ENCODE measurements at regions not wholly inside any gene's neighbourhood (a gene's known extent, or its start where the extent isn't known, plus 50 kb on each side); places are given as distances from the start of the nearest gene placed in this dataset.

- TF ChIP-seq YY1 (IDR thresholded peaks at IDR 0.05; ENCODE audit: insufficient read depth, insufficient read length) (no peak), SUZ12 (IDR thresholded peaks at IDR 0.05; ENCODE audit: extremely low read depth, insufficient read depth, insufficient read length) (no peak), ZNF274 (IDR thresholded peaks at IDR 0.05; ENCODE audit: low read depth, low read length) (no peak)
- DNase-seq (ENCODE audit: low read depth, low spot score): no peak
- no peak overlapping the region for H3K4me3 ChIP-seq (ENCODE audit: insufficient read length, low read depth)
These were observed 154.2 kb upstream of the ZNF366 start for GRCh38 chr5:72661405-72661804.

GRCh38 chr5:72659726-72660125, 152.5 kb upstream of the ZNF366 start:
- peaks cover 5% of the 10 kb centered on the region for H3K4me1 ChIP-seq (ENCODE audit: insufficient read depth, insufficient read length)
- H3K27me3 ChIP-seq (ENCODE audit: insufficient read depth, insufficient read length): no peaks in the 10 kb centered on the region
- no peak for DNase-seq (ENCODE audit: low read depth, low spot score)
- no peaks in the 10 kb centered on the region for H3K9me3 ChIP-seq (ENCODE audit: insufficient read depth, low read length)
- H3K36me3 ChIP-seq (ENCODE audit: insufficient read depth, insufficient read length, low read length): no peaks in the 10 kb centered on the region
- H3K9ac ChIP-seq (ENCODE audit: insufficient read length, low read depth): no peak overlapping the region
- TF ChIP-seq YY1 (IDR thresholded peaks at IDR 0.05; ENCODE audit: insufficient read depth, insufficient read length) (no peak), SUZ12 (IDR thresholded peaks at IDR 0.05; ENCODE audit: extremely low read depth, insufficient read depth, insufficient read length) (no peak), ZNF274 (IDR thresholded peaks at IDR 0.05; ENCODE audit: low read depth, low read length) (no peak)
- H3K4me3 ChIP-seq (ENCODE audit: insufficient read length, low read depth): no peak overlapping the region

More at GRCh38 chr5:72661405-72661804, 154.2 kb upstream of the ZNF366 start:
- H3K27me3 ChIP-seq (ENCODE audit: insufficient read depth, insufficient read length): no peaks in the 10 kb centered on the region
- no peaks in the 10 kb centered on the region for H3K9me3 ChIP-seq (ENCODE audit: insufficient read depth, low read length)
- peaks cover 5% of the 10 kb centered on the region for H3K4me1 ChIP-seq (ENCODE audit: insufficient read depth, insufficient read length)
- no peaks in the 10 kb centered on the region for H3K36me3 ChIP-seq (ENCODE audit: insufficient read depth, insufficient read length, low read length)
- no peak overlapping the region for H3K9ac ChIP-seq (ENCODE audit: insufficient read length, low read depth)

GRCh38 chr5:72658761-72659540, 151.7 kb upstream of the ZNF366 start:
- Histone ChIP-seq H3K36me3 (ENCODE audit: insufficient read depth, insufficient read length, low read length) (no peaks in the 10 kb centered on the region), H3K27me3 (ENCODE audit: insufficient read depth, insufficient read length) (no peaks in the 10 kb centered on the region), H3K4me1 (ENCODE audit: insufficient read depth, insufficient read length) (peaks cover 5% of the 10 kb centered on the region), H3K4me3 (ENCODE audit: insufficient read length, low read depth) (no peak overlapping the region), H3K9me3 (ENCODE audit: insufficient read depth, low read length) (no peaks in the 10 kb centered on the region), H3K9ac (ENCODE audit: insufficient read length, low read depth) (no peak overlapping the region)
- TF ChIP-seq YY1 (IDR thresholded peaks at IDR 0.05; ENCODE audit: insufficient read depth, insufficient read length) (no peak), SUZ12 (IDR thresholded peaks at IDR 0.05; ENCODE audit: extremely low read depth, insufficient read depth, insufficient read length) (no peak), ZNF274 (IDR thresholded peaks at IDR 0.05; ENCODE audit: low read depth, low read length) (no peak)
- DNase-seq (ENCODE audit: low read depth, low spot score): no peak

GRCh38 chr5:72658161-72658560, 151.0 kb upstream of the ZNF366 start:
- Histone ChIP-seq H3K9me3 (ENCODE audit: insufficient read depth, low read length) (no peaks in the 10 kb centered on the region), H3K4me3 (ENCODE audit: insufficient read length, low read depth) (no peak overlapping the region), H3K9ac (ENCODE audit: insufficient read length, low read depth) (no peak overlapping the region), H3K4me1 (ENCODE audit: insufficient read depth, insufficient read length) (peaks cover 2% of the 10 kb centered on the region), H3K36me3 (ENCODE audit: insufficient read depth, insufficient read length, low read length) (no peaks in the 10 kb centered on the region), H3K27me3 (ENCODE audit: insufficient read depth, insufficient read length) (no peaks in the 10 kb centered on the region)
- no peak for DNase-seq (ENCODE audit: low read depth, low spot score)
- no peak for TF ChIP-seq YY1 (IDR thresholded peaks at IDR 0.05; ENCODE audit: insufficient read depth, insufficient read length)
- TF ChIP-seq SUZ12 (IDR thresholded peaks at IDR 0.05; ENCODE audit: extremely low read depth, insufficient read depth, insufficient read length): no peak
- no peak for TF ChIP-seq ZNF274 (IDR thresholded peaks at IDR 0.05; ENCODE audit: low read depth, low read length)

- no peaks in the 10 kb centered on the region for H3K9me3 ChIP-seq (ENCODE audit: insufficient read depth, low read length)
- no peaks in the 10 kb centered on the region for H3K36me3 ChIP-seq (ENCODE audit: insufficient read depth, insufficient read length, low read length)
- TF ChIP-seq SUZ12 (IDR thresholded peaks at IDR 0.05; ENCODE audit: extremely low read depth, insufficient read depth, insufficient read length) (no peak), YY1 (IDR thresholded peaks at IDR 0.05; ENCODE audit: insufficient read depth, insufficient read length) (no peak), ZNF274 (IDR thresholded peaks at IDR 0.05; ENCODE audit: low read depth, low read length) (no peak)
- no peaks in the 10 kb centered on the region for H3K4me1 ChIP-seq (ENCODE audit: insufficient read depth, insufficient read length)
- H3K4me3 ChIP-seq (ENCODE audit: insufficient read length, low read depth): no peak overlapping the region
- no peak overlapping the region for H3K9ac ChIP-seq (ENCODE audit: insufficient read length, low read depth)
- H3K27me3 ChIP-seq (ENCODE audit: insufficient read depth, insufficient read length): no peaks in the 10 kb centered on the region
- no peak for DNase-seq (ENCODE audit: low read depth, low spot score)
These were observed 149.7 kb upstream of the ZNF366 start for GRCh38 chr5:72656756-72657513.

GRCh38 chr5:72656331-72656730, 149.1 kb upstream of the ZNF366 start:
- no peak for DNase-seq (ENCODE audit: low read depth, low spot score)
- H3K4me3 ChIP-seq (ENCODE audit: insufficient read length, low read depth): no peak overlapping the region
- no peak overlapping the region for H3K9ac ChIP-seq (ENCODE audit: insufficient read length, low read depth)
- H3K9me3 ChIP-seq (ENCODE audit: insufficient read depth, low read length): no peaks in the 10 kb centered on the region
- no peaks in the 10 kb centered on the region for H3K36me3 ChIP-seq (ENCODE audit: insufficient read depth, insufficient read length, low read length)
- H3K27me3 ChIP-seq (ENCODE audit: insufficient read depth, insufficient read length): no peaks in the 10 kb centered on the region
- TF ChIP-seq YY1 (IDR thresholded peaks at IDR 0.05; ENCODE audit: insufficient read depth, insufficient read length) (no peak), SUZ12 (IDR thresholded peaks at IDR 0.05; ENCODE audit: extremely low read depth, insufficient read depth, insufficient read length) (no peak), ZNF274 (IDR thresholded peaks at IDR 0.05; ENCODE audit: low read depth, low read length) (no peak)
- H3K4me1 ChIP-seq (ENCODE audit: insufficient read depth, insufficient read length): no peaks in the 10 kb centered on the region

- TF ChIP-seq YY1 (IDR thresholded peaks at IDR 0.05; ENCODE audit: insufficient read depth, insufficient read length): no peak
- no peak for TF ChIP-seq ZNF274 (IDR thresholded peaks at IDR 0.05; ENCODE audit: low read depth, low read length)
- TF ChIP-seq SUZ12 (IDR thresholded peaks at IDR 0.05; ENCODE audit: extremely low read depth, insufficient read depth, insufficient read length): no peak
These were observed 147.0 kb upstream of the ZNF366 start for GRCh38 chr5:72654231-72654630.

More at GRCh38 chr5:72654231-72654630, 147.0 kb upstream of the ZNF366 start:
- H3K9ac ChIP-seq (ENCODE audit: insufficient read length, low read depth): no peak overlapping the region
- no peaks in the 10 kb centered on the region for H3K4me1 ChIP-seq (ENCODE audit: insufficient read depth, insufficient read length)
- no peak for DNase-seq (ENCODE audit: low read depth, low spot score)
- no peaks in the 10 kb centered on the region for H3K36me3 ChIP-seq (ENCODE audit: insufficient read depth, insufficient read length, low read length)
- H3K27me3 ChIP-seq (ENCODE audit: insufficient read depth, insufficient read length): no peaks in the 10 kb centered on the region
- no peak overlapping the region for H3K4me3 ChIP-seq (ENCODE audit: insufficient read length, low read depth)
- H3K9me3 ChIP-seq (ENCODE audit: insufficient read depth, low read length): no peaks in the 10 kb centered on the region

All from NT2/D1 (cell line).